ENCODE measurements at regions not wholly inside any gene's neighbourhood (a gene's known extent, or its start where the extent isn't known, plus 50 kb on each side); places are given as distances from the start of the nearest gene placed in this dataset.
"Not testable (repeated sequence)": the region's sequence is repeated elsewhere in the genome, so short reads cannot be mapped to it uniquely, and the experiment has no call there.

DNA sequence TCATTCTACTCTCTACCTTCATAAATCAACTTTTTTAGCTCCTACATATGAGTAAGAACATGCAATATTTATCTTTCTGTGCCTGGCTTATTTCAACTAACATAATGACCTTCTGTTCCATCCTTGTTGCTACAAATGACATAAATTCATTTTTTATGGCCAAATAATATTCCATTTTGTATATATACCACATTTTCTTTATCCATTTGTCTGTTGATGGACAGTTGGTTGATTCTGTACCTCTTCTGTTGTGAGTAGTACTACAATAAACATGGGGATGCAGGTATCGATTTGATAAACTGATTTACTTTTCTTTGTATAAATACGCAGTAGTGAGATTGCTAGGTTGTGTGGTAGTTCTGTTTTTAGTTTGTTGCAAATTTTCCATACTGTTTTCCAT is 279.5 kb upstream of the NFIA start:
- DNase-seq = no peak

DNA sequence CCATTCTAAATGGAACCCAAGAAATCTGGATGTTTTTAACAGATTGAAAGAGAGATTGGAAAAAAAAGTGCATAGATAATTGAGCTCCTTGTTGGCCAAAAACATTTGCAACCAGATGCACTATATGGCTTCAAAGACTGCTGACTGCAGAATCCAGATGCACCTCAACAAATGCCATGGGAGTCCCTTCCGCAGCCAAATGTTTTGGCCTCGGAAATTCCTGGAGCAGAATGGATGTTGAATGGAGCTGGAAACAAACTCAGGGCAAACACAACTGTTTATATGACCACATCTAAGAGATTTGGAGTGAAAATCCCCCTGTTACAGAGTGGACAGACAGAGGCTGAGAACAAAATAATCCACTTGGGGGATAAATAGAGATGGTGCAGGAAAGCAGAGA is 285.0 kb upstream of the NFIA start:
- no peak for DNase-seq

DNA sequence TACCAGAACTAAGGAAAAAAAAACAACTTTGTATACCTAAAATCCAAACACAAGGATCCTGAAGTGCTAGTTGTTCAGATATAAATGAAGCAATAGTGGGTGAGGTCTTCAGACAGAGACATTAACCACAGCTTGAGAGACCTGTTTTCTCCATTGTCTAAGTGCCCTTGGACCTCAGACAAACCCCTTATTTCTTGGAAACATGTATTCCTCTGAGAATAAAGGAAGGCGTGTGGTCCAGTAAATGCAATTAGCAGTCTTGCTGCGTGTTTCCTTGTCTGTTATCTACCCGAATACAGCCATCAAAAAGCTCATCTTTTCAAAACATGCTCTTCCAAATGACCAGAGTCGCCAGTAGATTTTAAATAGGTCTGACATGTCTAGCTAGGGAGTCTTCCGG is 291.1 kb upstream of the NFIA start:
- no peak for DNase-seq

- DNase-seq = not testable (repeated sequence)
These were observed 309.3 kb upstream of the NFIA start for GRCh38 chr1:60773099-60773498.

- DNase-seq = no peak
These were observed 313.3 kb upstream of the NFIA start for GRCh38 chr1:60769082-60769481.

DNA sequence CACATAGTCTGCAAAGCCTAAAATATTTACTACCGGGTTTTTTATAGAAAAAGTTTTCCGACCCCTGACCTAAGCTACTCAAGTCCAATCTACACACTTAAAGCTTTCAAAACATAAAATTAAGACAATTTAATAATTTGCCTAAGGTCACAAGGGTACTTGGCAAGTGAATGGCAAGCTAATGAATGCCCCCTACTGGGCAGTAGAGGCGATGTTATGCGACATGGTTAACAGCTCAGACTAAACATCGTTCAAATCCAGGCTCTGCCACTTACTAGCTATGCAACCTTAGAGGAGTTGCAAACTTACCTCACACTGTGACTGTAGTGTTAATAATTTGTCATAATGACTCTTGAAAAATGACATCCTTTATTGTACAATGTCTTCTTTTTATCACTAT is 317.2 kb upstream of the NFIA start:
- peak; percentile 19 for DNase-seq

DNA sequence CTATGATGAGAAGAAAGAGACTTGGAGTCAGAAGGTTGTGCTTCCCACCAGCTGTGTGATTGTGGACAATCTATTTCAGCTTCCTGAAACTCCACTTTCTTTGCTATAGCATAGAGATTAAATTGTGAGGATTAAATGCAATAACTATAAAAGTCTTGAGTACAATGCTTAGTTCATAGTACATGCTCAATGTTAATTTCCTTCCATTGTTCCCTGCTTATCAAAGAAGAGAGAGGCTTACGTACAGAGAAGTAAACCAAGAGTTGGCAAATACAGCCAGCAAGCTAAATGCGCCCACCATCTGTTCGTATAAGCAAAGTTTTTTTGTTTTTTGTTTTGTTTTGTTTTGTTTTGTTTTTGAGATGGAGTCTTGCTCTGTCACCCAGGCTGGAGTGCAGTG is 317.9 kb upstream of the NFIA start:
- DNase-seq = no peak

DNA sequence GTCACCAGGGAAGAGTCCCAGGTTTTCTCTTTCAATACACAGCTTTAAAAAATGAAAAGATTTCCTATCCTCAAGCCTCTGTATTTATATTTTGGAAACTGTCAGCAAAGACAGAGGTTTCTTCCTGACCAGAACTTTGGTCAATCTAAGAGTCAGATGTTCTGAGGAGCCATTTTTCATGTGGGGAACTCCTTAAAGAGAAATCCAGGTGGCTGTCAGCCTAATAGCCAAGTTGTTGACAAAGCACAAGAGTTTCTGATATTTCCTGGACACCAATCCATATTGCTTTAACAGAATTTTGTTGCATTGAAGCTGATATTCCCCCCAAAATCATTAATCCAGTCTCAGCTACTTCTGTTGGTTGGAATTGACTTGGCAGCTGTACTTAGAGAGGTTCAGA is 318.6 kb upstream of the NFIA start:
- DNase-seq = no peak

DNA sequence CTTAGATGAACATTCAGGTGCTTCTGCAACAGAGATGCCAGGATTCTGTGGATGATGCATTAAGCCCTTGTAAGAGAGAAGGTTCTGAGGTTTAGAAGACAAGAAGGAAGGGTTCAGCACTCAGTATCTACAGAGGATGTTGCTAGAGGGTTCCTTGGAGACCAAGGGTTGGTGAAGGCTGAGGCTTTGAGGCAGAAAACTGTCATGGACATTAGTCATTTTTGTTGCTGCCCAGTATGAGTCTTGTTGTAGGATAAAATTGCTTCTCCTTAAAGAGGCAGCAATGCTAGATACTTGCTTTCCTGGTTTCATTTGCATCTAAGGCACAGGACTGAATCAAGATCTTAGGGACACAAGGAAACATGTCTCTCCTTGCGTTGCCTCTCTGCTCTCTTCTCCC is 319.4 kb upstream of the NFIA start:
- DNase-seq = no peak

DNA sequence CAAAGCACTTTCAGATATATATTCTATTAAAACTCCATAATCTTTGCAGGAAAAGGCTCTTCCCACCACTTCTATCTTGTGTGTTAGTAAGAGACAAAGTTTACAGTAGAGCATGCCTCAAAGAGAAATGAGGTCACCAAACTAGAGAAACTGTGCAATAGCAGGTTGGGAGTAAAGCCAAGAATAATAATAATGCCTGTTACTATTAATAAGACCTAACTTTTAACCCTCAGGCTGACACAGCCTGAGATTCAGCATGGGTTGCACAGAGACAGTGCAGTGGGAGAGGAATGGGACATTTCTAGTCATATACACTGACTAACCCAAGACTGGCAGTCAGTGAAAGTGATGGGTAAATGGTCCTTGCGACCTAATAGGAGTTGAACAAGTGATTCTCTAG is 320.2 kb upstream of the NFIA start:
- no peak for DNase-seq

DNA sequence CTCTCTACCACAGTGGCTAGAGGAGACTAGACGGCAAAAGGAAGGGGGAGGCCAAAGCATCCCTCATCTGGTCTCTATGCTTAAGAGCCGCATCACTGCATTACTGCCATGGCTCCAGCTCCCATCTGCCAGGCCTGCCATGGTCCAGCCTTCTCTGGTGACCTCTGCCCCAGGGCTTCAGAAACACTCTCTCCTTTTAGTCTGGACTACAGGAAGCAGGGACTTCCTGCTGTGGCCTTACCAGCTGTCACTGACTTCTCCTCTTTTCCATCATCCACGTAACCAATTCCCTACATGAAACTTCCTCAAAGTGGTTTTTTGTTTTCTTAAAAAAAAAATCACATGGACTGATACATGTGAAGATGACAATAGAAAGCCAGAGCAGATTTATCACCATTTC is 323.1 kb upstream of the NFIA start:
- no peak for DNase-seq

DNA sequence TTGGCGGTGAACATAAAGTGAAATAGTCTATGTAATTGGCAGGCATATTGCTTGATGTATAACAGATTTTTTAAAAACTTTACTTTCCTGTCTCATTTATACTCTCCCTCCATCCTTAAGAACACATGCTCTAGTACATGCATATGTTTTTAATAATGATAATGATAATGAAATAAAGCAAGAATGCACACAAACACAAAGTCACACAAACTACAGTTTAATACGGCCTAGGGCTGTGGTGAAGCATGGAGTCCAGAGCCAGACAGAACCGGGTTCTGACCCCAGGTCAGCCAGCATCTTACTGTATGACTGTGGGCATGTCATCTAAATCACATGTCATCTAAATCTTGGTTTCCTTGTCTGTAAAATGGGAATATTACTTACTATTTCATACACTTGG is 324.9 kb upstream of the NFIA start:
- DNase-seq = no peak

GRCh38 chr1:60753036-60753900 is 329.1 kb upstream of the NFIA start:
- no peak for DNase-seq

DNA sequence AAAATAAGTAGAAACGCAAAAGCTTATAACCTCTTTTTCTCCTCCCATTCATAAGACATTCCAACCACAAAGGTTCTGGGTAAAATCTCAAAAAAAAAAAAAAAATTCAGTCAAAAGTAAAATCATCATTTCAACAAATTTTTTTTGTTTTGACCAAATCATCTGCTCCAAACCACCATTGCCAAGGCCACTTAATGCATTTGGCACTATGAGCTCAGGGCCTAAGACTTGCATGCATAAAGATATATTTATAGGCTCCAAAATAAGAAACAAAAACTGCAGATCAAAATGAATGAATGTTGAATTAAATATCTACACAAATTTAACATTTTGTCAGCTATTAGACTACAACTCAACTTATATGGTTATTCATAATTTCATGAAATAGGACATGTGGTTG is 331.1 kb upstream of the NFIA start:
- DNase-seq = no peak

DNA sequence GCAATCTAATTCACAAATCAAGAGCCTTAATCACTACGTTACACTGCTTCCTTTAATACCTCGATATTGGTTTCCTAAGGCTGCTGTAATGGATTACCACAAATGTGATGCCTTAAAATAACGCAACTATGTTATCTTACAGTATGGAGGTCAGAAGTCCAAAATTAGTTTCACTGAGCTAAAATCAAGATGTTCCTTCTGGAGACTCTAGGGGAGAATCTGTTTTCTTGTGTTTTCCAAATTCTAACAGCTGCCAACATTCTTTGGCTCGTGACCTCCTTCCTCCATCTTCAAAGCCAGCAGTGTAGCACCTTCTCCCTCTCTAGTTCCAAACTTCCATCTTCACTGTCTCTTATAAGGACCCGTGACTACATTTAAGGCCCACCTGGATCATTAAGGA is 335.0 kb upstream of the NFIA start:
- no peak for DNase-seq

GRCh38 chr1:60746278-60746791 is 336.0 kb upstream of the NFIA start:
- DNase-seq = no peak

GRCh38 chr1:60745484-60745883 is 336.9 kb upstream of the NFIA start:
- no peak for DNase-seq

- DNase-seq = no peak
These were observed 340.0 kb upstream of the NFIA start for GRCh38 chr1:60742339-60742738.

GRCh38 chr1:60740154-60740553 is 342.2 kb upstream of the NFIA start:
- no peak for DNase-seq

- DNase-seq = no peak
These were observed 342.6 kb upstream of the NFIA start for GRCh38 chr1:60739729-60740128.

- no peak for DNase-seq
These were observed 349.4 kb upstream of the NFIA start for GRCh38 chr1:60732977-60733401.

GRCh38 chr1:60731321-60731720 is 351.0 kb upstream of the NFIA start:
- no peak for DNase-seq

DNA sequence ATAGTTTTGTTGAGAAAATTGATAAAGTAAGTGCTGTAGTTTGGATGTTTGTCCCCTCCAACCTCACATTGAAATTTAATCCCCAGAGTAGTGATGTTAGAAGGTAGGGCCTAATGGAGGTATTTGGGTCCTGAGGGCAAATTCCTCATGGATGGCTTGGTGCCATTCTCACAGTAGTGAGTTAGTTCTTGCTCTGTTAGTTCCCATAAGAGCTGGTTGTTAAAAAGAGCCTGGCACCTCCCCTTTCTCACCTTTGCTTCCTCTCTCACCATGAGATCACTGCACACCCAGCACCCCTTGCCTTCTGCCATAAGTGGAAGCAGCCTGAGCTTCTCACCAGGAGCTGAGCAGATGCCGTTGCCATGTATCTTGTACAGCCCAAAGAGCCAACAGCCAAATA is 354.8 kb upstream of the NFIA start:
- DNase-seq = no peak

- no peak for DNase-seq
These were observed 365.9 kb upstream of the NFIA start for GRCh38 chr1:60716472-60716871.

DNA sequence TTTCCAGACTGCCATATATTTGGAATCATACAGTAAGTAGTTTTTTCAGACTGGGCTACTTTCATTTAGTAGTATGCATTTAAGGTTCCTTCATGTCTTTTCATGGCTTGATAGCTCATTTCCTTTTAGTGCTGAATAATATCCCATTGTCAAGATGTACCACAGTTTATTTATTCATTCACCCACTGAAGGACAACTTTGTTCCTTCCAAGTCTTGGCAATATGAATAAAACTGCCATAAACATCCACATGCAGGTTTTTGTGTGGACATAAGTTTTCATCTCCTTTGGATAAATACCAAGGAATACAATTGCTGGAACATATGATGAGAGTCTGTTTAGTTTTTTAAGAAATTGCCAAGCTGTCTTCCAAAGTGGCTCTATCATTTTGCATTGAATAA is 366.4 kb upstream of the NFIA start:
- DNase-seq = no peak

All from activated CD4-positive, alpha-beta T cell treated with anti-CD3 and anti-CD28 coated beads, Interleukin-10, Interleukin-2, amounts not matched to agents 100 ng/mL and 50 ng/mL, durations not matched to agents 16 hours and 8 hours (primary cell).